ENCODE measurements at regions not wholly inside any gene's neighbourhood (a gene's known extent, or its start where the extent isn't known, plus 50 kb on each side); places are given as distances from the start of the nearest gene placed in this dataset.

- WGBS (ENCODE audit: insufficient coverage) = no CpG with 5 or more reads among the region's 2 CpGs
- CTCF ChIA-PET = no interaction called here
Observed at GRCh38 chr13:55190996-55191395, 1949.7 kb upstream of the PRR20A start.

GRCh38 chr13:55199134-55199533, 1941.6 kb upstream of the PRR20A start:
- Histone ChIP-seq H3K79me2 (ENCODE audit: control insufficient read depth, insufficient read depth, low read length) (no peaks in the 10 kb centered on the region), H3K4me2 (replicated peaks; ENCODE audit: low read depth, low read length, poor library complexity, severe bottlenecking) (no peak overlapping the region), H2AFZ (ENCODE audit: insufficient read depth, low read depth, low read length, poor library complexity, severe bottlenecking) (no peak overlapping the region), H3K4me1 (ENCODE audit: control insufficient read depth in 2 of 2, insufficient read depth in 2 of 2, low read length in 2 of 2) (no peaks in the 10 kb centered on the region), H3K27ac (ENCODE audit: low read length in 2 of 2) (no peak overlapping the region), H3K4me3 (ENCODE audit: control extremely low read depth in 1 of 5, extremely low read depth in 1 of 5, insufficient read depth in 1 of 5, low read depth in 2 of 5, low read length in 4 of 5) (no peak overlapping the region), H3K9me3 (ENCODE audit: control extremely low read depth in 1 of 3, control insufficient read depth in 2 of 3, insufficient read depth in 1 of 3, low read length in 2 of 3) (peaks cover 0 to 2% (median 1%) of the 10 kb centered on the region in 3 donors), H3K9ac (ENCODE audit: low read length) (no peak overlapping the region), H3K27me3 (replicated peaks in 1 of 4; ENCODE audit: control extremely low read depth in 1 of 4, control insufficient read depth in 3 of 4, insufficient read depth in 4 of 4, low read length in 3 of 4) (no peaks in the 10 kb centered on the region), H4K20me1 (ENCODE audit: control insufficient read depth, insufficient read depth, low read length, poor library complexity, severe bottlenecking) (no peaks in the 10 kb centered on the region), H3K36me3 (replicated peaks in 1 of 2; ENCODE audit: control extremely low read depth in 1 of 2, control insufficient read depth in 1 of 2, extremely low read depth in 1 of 2, insufficient read depth in 2 of 2, low read length in 1 of 2) (no peaks in the 10 kb centered on the region)
- no peak overlapping the region for H3K27ac Mint-ChIP-seq
- no peak for DNase-seq
- TF ChIP-seq EZH2 (IDR thresholded peaks at IDR 0.05; ENCODE audit: borderline replicate concordance, insufficient read depth, low read depth, low read length, poor library complexity, severe bottlenecking) (no peak), CTCF (IDR thresholded peaks at IDR 0.05) (no peak)
- intact Hi-C loops (cut with micrococcal nuclease) = no loop called here
- H3K27me3 Mint-ChIP-seq = no peaks in the 10 kb centered on the region
- H3K4me1 Mint-ChIP-seq = no peaks in the 10 kb centered on the region
- ChIA-PET CTCF (no interaction called here), POLR2A (no interaction called here)
- H3K9me3 Mint-ChIP-seq (ENCODE audit: insufficient read depth) = peaks cover 6% of the 10 kb centered on the region
- H3K4me3 Mint-ChIP-seq = no peak overlapping the region
- ATAC-seq (ENCODE audit: low read depth) = no peak

More at GRCh38 chr13:55190996-55191395, 1949.7 kb upstream of the PRR20A start:
- TF ChIP-seq CTCF (IDR thresholded peaks at IDR 0.05) (no peak), EZH2 (IDR thresholded peaks at IDR 0.05; ENCODE audit: borderline replicate concordance, insufficient read depth, low read depth, low read length, poor library complexity, severe bottlenecking) (no peak)
- H3K79me2 ChIP-seq (ENCODE audit: control insufficient read depth, insufficient read depth, low read length) = no peaks in the 10 kb centered on the region
- H3K9me3 Mint-ChIP-seq (ENCODE audit: insufficient read depth) = peaks cover 5% of the 10 kb centered on the region
- ATAC-seq (ENCODE audit: low read depth) (no peak), DNase-seq (no peak)
- POLR2A ChIA-PET = no interaction called here
- H3K27ac Mint-ChIP-seq = no peak overlapping the region
- H4K20me1 ChIP-seq (ENCODE audit: control insufficient read depth, insufficient read depth, low read length, poor library complexity, severe bottlenecking) = no peaks in the 10 kb centered on the region
- no peak overlapping the region for H3K27ac ChIP-seq (ENCODE audit: low read length in 2 of 2)
- no peaks in the 10 kb centered on the region for H3K36me3 ChIP-seq (replicated peaks in 1 of 2; ENCODE audit: control extremely low read depth in 1 of 2, control insufficient read depth in 1 of 2, extremely low read depth in 1 of 2, insufficient read depth in 2 of 2, low read length in 1 of 2)
- H3K4me3 Mint-ChIP-seq = no peak overlapping the region
- H2AFZ ChIP-seq (ENCODE audit: insufficient read depth, low read depth, low read length, poor library complexity, severe bottlenecking) = no peak overlapping the region
- no peaks in the 10 kb centered on the region for H3K4me1 Mint-ChIP-seq
- intact Hi-C loops (cut with micrococcal nuclease) = no loop called here
- no peaks in the 10 kb centered on the region for H3K27me3 Mint-ChIP-seq
- no peaks in the 10 kb centered on the region for H3K27me3 ChIP-seq (replicated peaks in 1 of 4; ENCODE audit: control extremely low read depth in 1 of 4, control insufficient read depth in 3 of 4, insufficient read depth in 4 of 4, low read length in 3 of 4)
- H3K4me1 ChIP-seq (ENCODE audit: control insufficient read depth in 2 of 2, insufficient read depth in 2 of 2, low read length in 2 of 2) = no peaks in the 10 kb centered on the region
- H3K4me2 ChIP-seq (replicated peaks; ENCODE audit: low read depth, low read length, poor library complexity, severe bottlenecking) = no peak overlapping the region
- no peak overlapping the region for H3K9ac ChIP-seq (ENCODE audit: low read length)
- H3K4me3 ChIP-seq (ENCODE audit: control extremely low read depth in 1 of 5, extremely low read depth in 1 of 5, insufficient read depth in 1 of 5, low read depth in 2 of 5, low read length in 4 of 5) = no peak overlapping the region
- H3K9me3 ChIP-seq (ENCODE audit: control extremely low read depth in 1 of 3, control insufficient read depth in 2 of 3, insufficient read depth in 1 of 3, low read length in 2 of 3) = peaks cover 0 to 1% (median 0%) of the 10 kb centered on the region in 3 donors

Data from B cell (primary cell).